ENCODE measurements at regions not wholly inside any gene's neighbourhood (a gene's known extent, or its start where the extent isn't known, plus 50 kb on each side); places are given as distances from the start of the nearest gene placed in this dataset.

- no peak for TF ChIP-seq JUND (IDR thresholded peaks at IDR 0.05; ENCODE audit: low read depth)
- in situ Hi-C loops (cut with HindIII; ENCODE audit: low pct_unique_long_range_greater_than_20kb, low sequenced_read_pairs) = no loop called here
- no peak for DNase-seq (ENCODE audit: low read depth in 1 of 2, low spot score in 1 of 2)
Measured at GRCh38 chr21:38121888-38122720, 134.7 kb upstream of the KCNJ15 start.

- no peak for DNase-seq (ENCODE audit: low read depth in 1 of 2, low spot score in 1 of 2)
- TF ChIP-seq JUND (IDR thresholded peaks at IDR 0.05; ENCODE audit: low read depth) = no peak
- in situ Hi-C loops (cut with HindIII; ENCODE audit: low pct_unique_long_range_greater_than_20kb, low sequenced_read_pairs) = no loop called here
Measured at GRCh38 chr21:38123626-38124025, 133.2 kb upstream of the KCNJ15 start.

- peak in 1 of 2 experiments; percentile 67 for DNase-seq (ENCODE audit: low read depth in 1 of 2, low spot score in 1 of 2)
- in situ Hi-C loops (cut with HindIII; ENCODE audit: low pct_unique_long_range_greater_than_20kb, low sequenced_read_pairs) = no loop called here
Measured at GRCh38 chr21:38126666-38127303, 130.0 kb upstream of the KCNJ15 start.

GRCh38 chr21:38129711-38130110 is 127.1 kb upstream of the KCNJ15 start:
- no peak for TF ChIP-seq JUND (IDR thresholded peaks at IDR 0.05; ENCODE audit: low read depth)
- in situ Hi-C loops (cut with HindIII; ENCODE audit: low pct_unique_long_range_greater_than_20kb, low sequenced_read_pairs) = no loop called here
- peak in 1 of 2 experiments; percentile 40 for DNase-seq (ENCODE audit: low read depth in 1 of 2, low spot score in 1 of 2)

More at GRCh38 chr21:38126666-38127303, 130.0 kb upstream of the KCNJ15 start:
- no peak for TF ChIP-seq JUND (IDR thresholded peaks at IDR 0.05; ENCODE audit: low read depth)

GRCh38 chr21:38133240-38133639 is 123.6 kb upstream of the KCNJ15 start:
- in situ Hi-C loops (cut with HindIII; ENCODE audit: low pct_unique_long_range_greater_than_20kb, low sequenced_read_pairs) = no loop called here
- TF ChIP-seq JUND (IDR thresholded peaks at IDR 0.05; ENCODE audit: low read depth) = no peak
- DNase-seq (ENCODE audit: low read depth in 1 of 2, low spot score in 1 of 2) = no peak

GRCh38 chr21:38134084-38134873 is 122.5 kb upstream of the KCNJ15 start:
- no peak for TF ChIP-seq JUND (IDR thresholded peaks at IDR 0.05; ENCODE audit: low read depth)
- in situ Hi-C loops (cut with HindIII; ENCODE audit: low pct_unique_long_range_greater_than_20kb, low sequenced_read_pairs) = no loop called here
- no peak for DNase-seq (ENCODE audit: low read depth in 1 of 2, low spot score in 1 of 2)

- DNase-seq (ENCODE audit: low read depth in 1 of 2, low spot score in 1 of 2) = no peak
- in situ Hi-C loops (cut with HindIII; ENCODE audit: low pct_unique_long_range_greater_than_20kb, low sequenced_read_pairs) = no loop called here
Measured at GRCh38 chr21:38136201-38136600, 120.6 kb upstream of the KCNJ15 start.

DNA sequence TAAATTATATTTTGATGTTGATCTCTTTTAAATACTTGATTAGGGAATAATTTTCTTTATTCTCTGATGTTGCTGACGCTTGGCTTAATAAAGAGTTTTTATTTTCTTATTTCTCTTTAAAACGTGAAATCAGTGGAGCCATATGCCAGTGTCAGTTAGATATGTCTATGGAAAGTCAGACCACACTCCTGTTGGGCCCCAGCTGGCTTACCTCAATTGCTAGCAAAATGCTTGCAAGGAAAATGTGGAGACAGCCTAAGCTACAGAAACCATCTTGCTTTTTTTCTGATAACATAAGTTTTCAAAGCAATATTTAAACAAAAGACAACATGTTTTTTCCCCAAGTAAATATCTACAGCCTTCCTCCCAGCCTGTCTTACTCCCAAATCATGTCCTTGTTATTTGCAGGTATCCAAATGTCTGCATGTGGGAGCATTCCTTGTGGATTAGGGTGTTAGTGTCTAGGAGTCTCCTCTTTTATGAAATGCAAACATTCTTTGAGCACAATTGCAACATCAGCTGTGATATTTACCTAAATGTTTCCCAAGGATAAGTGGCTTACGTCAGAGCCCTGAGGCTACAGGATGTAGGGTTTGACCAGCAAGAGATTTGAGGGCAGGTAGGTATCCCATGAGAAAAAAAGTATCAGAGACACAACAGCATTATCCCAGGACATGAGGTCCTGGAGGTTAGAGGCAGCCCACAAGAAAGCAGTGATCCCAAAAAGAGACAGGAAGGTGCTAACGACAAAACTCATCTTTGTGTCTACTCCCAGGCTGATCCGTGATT is 117.2 kb upstream of the KCNJ15 start:
- DNase-seq (ENCODE audit: low read depth in 1 of 2, low spot score in 1 of 2) = peak in 1 of 2 experiments; percentile 91
- in situ Hi-C loops (cut with HindIII; ENCODE audit: low pct_unique_long_range_greater_than_20kb, low sequenced_read_pairs) = no loop called here
- TF ChIP-seq JUND (IDR thresholded peaks at IDR 0.05; ENCODE audit: low read depth) = peak; percentile 15; the same call in 1 of the 2 replicates

More at GRCh38 chr21:38136201-38136600, 120.6 kb upstream of the KCNJ15 start:
- TF ChIP-seq JUND (IDR thresholded peaks at IDR 0.05; ENCODE audit: low read depth) = no peak

DNA sequence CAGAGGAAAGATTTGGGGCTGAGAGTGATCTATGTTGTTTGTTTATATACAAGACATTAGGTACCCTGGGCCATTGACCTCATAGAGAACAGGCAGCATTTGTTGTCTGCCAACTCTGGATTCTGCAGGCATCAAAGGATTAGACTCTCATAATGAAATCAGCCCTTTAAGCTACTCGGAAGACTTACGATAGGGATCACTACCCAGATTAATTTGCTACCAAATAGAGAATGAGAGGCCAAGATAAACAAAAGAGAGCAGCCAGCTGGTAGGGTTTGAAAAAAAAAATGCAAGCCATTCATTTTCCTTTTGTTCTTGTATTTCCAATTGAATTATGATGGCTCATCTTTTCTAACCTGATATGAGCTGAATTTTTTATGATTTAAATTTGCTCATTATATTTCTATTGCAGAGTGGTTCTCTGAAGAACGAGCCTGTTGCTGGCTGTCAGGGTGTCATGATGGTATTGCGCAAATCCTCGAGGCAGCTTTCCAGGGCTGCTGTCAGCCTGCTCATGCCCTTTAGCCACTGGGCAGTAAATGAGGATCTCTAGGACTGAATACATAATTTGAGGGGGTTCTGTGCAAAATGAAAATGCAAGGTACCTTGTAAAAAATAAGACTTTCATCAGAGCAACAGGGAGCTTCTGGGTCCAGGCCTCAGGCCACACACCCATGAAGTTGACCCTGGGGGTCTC is 116.4 kb upstream of the KCNJ15 start:
- 0 out of 2 replicates have a peak, but pooled peaks have one; percentile 12 for TF ChIP-seq JUND (IDR thresholded peaks at IDR 0.05; ENCODE audit: low read depth)
- DNase-seq (ENCODE audit: low read depth in 1 of 2, low spot score in 1 of 2) = peak in 1 of 2 experiments; percentile 77
- in situ Hi-C loops (cut with HindIII; ENCODE audit: low pct_unique_long_range_greater_than_20kb, low sequenced_read_pairs) = no loop called here

DNA sequence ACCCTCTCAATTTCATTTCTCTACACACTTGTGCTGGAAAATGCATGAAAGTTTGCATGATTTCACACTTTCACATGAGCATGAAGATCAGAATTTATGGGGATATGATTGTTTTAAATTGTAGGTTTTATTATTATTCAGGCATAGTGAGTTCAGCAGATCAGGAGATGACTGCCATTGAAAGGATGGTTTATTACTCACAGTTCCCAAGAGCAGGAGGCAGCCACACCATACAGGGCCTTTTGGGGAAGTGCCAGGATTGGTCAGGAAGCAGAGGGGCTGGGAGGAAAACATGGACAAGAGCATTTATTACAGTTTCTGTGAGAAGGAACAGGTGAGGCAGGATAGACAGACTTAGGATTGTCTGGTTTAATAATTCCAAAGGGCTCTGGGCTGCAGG is 114.6 kb upstream of the KCNJ15 start:
- DNase-seq (ENCODE audit: low read depth in 1 of 2, low spot score in 1 of 2) = no peak
- in situ Hi-C loops (cut with HindIII; ENCODE audit: low pct_unique_long_range_greater_than_20kb, low sequenced_read_pairs) = no loop called here
- no peak for TF ChIP-seq JUND (IDR thresholded peaks at IDR 0.05; ENCODE audit: low read depth)

- no peak for TF ChIP-seq JUND (IDR thresholded peaks at IDR 0.05; ENCODE audit: low read depth)
- in situ Hi-C loops (cut with HindIII; ENCODE audit: low pct_unique_long_range_greater_than_20kb, low sequenced_read_pairs) = no loop called here
- no peak for DNase-seq (ENCODE audit: low read depth in 1 of 2, low spot score in 1 of 2)
Measured at GRCh38 chr21:38144193-38144592, 112.6 kb upstream of the KCNJ15 start.

Data from T47D (cell line).